ENCODE measurements at regions not wholly inside any gene's neighbourhood (a gene's known extent, or its start where the extent isn't known, plus 50 kb on each side); places are given as distances from the start of the nearest gene placed in this dataset.
A peak's percentile ranks its signal among the peaks of the same experiment; 100 is the strongest.

DNA sequence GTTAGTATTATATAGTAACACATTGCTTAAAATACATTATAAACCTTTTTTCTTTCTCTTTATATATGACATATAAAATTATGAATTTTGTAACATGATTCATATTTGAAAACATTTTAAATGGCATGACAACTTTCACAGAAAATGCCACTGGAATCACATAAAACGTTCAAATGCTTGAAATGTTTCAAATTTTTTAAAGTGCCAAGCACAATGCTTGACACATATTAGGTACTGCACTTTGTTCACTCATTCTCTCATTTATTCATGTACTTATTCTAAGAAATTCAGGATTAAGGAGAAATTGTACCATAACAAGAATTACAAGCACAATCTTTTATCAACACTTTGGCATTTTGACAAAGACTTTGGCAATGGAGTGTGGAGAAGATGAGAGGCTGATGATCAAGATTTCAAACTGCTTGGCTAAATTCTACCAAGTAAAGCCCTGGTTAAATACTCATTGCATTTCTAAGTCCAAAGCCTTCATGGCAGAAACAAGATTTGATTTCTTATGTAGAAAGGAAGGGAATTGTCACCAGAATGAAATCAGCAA, 232.2 kb downstream of the C12orf50 start:
- ATAC-seq (no peak), DNase-seq (ENCODE audit: low spot score) (no peak)
- Mint-ChIP-seq H3K4me3 (no peak overlapping the region), H3K4me1 (ENCODE audit: low read depth in 2 of 2) (no peaks in the 10 kb centered on the region), H3K27me3 (no peaks in the 10 kb centered on the region), H3K27ac (no peak overlapping the region), H3K9me3 (peaks cover 17% of the 10 kb centered on the region), H3K36me3 (no peaks in the 10 kb centered on the region)

DNA sequence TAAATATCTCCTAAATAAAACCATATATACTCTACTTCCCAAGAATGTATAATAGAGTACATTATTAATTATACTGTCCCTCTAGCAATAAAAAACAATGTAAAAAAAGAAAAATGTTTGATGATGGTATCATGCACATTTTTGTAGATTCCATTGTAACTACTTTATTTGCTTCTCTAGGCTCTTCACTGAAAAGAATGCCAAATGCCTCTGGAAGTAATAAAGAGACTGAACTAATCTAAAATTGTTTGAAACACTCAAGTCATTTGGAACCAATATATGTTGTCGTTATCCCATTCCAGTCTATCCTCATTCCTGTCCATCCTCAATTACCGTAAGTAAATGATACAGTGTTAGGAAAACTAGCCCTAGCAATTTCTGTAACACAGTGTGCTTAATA, 233.6 kb downstream of the C12orf50 start:
- Mint-ChIP-seq H3K4me1 (ENCODE audit: low read depth in 2 of 2) (no peaks in the 10 kb centered on the region), H3K9me3 (peaks cover 17% of the 10 kb centered on the region), H3K36me3 (no peaks in the 10 kb centered on the region), H3K27me3 (no peaks in the 10 kb centered on the region), H3K27ac (no peak overlapping the region), H3K4me3 (no peak overlapping the region)
- ATAC-seq (no peak), DNase-seq (ENCODE audit: low spot score) (no peak)

DNA sequence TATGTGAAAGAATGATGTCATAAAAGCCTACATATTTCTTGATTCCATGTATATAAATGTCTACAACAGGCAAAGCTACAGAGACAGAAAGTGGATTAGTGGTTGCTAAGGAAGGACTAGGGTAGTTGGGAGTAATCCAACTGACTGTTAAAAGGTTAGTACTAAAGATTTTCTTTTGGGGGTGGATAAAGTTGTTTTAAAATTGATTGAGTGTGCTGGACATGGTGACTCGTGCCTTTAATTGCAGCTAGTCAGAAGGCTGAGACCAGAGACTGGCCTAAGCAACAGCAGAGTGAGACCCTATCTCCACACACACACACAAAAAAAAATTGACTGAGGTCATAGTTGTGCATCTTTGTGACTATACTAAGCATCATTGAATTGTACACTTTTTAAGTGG, 234.3 kb downstream of the C12orf50 start:
- Mint-ChIP-seq H3K9me3 (peaks cover 15% of the 10 kb centered on the region), H3K4me3 (no peak overlapping the region), H3K4me1 (ENCODE audit: low read depth in 2 of 2) (no peaks in the 10 kb centered on the region)

DNA sequence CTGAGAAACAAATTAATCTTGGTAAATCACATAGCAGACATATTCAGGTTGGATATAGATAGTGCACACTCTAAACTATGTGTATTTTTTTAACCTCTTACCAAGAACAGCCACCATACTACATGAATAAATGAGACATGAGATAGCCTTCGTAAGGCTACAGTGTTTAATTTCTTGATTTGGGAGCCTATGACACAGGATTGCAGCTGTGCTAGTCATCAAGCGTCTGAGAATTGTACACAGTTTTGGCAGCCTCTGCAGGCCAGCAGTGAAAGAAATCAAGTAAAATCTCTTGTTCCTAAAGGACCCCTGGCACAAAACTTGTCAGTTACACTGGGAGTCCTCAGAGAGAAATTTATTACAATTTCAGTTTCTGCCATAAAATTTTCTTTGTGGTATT, 236.1 kb downstream of the C12orf50 start:
- no peaks in the 10 kb centered on the region for H3K27me3 Mint-ChIP-seq
- H3K9me3 Mint-ChIP-seq: peaks cover 9% of the 10 kb centered on the region
- ATAC-seq (no peak), DNase-seq (ENCODE audit: low spot score) (no peak)
- H3K4me1 Mint-ChIP-seq (ENCODE audit: low read depth in 2 of 2): no peaks in the 10 kb centered on the region
- no peak overlapping the region for H3K27ac Mint-ChIP-seq
- H3K36me3 Mint-ChIP-seq: no peaks in the 10 kb centered on the region
- no peak overlapping the region for H3K4me3 Mint-ChIP-seq

More for the DNA sequence above, 234.3 kb downstream of the C12orf50 start:
- H3K27me3 Mint-ChIP-seq: no peaks in the 10 kb centered on the region
- no peak overlapping the region for H3K27ac Mint-ChIP-seq
- H3K36me3 Mint-ChIP-seq: no peaks in the 10 kb centered on the region
- DNase-seq (ENCODE audit: low spot score): no peak
- ATAC-seq: no peak

DNA sequence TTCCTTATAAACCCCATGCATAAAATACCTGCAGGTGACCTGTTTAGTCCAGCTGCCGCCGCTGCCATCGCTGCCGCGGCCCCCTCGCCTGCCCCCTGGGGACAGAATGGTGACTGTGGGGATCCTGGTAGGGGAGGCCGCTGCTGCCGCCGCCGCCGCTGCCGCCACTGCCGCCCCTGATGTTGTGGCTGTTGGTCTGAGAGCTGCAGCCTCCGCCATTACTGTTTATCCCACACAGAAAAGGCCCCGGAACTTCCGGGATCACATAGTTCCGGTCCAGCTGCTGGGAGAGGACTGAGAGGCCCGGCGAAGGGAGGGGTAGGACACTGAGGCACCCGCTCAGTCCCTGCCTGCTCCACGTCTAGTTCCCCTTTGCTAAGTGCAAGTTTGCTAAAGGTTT, 244.9 kb downstream of the C12orf50 start:
- Mint-ChIP-seq H3K4me3 (no peak overlapping the region), H3K36me3 (peaks cover 4% of the 10 kb centered on the region), H3K27ac (no peak overlapping the region), H3K4me1 (ENCODE audit: low read depth in 2 of 2) (no peaks in the 10 kb centered on the region), H3K9me3 (peaks cover 12% of the 10 kb centered on the region), H3K27me3 (no peaks in the 10 kb centered on the region)
- ATAC-seq (no peak), DNase-seq (ENCODE audit: low spot score) (no peak)

DNA sequence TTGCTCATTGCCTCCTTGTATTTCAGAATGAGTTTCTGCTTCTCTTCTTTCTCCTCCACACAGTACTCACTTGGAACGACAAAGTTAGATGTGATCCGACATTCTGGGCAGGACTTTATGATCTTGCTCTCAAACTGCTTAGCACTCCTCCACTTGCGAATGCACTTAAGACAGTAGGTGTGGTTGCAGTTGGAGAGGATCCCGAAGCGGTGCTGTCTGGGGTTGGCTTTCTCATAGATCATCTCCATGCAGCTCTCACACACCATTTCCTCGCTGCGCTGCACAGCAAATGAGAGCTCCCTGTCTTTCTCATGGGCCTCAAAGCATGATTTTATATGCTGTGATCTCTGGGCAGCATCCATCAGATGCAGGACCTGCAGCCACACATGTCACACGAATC, 245.7 kb downstream of the C12orf50 start:
- Mint-ChIP-seq H3K4me3 (no peak overlapping the region), H3K36me3 (peaks cover 4% of the 10 kb centered on the region), H3K27ac (no peak overlapping the region), H3K4me1 (ENCODE audit: low read depth in 2 of 2) (no peaks in the 10 kb centered on the region), H3K27me3 (no peaks in the 10 kb centered on the region), H3K9me3 (peaks cover 12% of the 10 kb centered on the region)
- no peak for DNase-seq (ENCODE audit: low spot score)
- ATAC-seq: no peak

DNA sequence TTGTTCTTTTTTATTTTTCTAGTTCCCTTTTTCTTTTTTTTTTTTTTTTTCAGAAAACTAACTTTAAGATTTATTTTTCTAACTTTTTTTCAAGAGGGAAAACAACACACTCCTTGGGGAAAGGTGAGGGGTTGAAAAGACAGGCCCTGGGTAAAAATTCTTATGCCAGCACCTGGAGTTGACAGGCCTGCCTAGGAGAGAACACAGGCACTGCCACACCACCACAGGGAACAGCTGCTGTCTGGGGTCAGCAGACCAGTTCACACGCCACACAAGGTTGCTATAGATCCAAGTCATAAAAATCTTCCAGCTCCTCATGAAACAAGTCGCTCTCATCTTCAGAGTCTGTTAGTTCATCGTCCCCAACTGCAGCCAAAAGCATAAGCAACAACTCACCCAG, 246.4 kb downstream of the C12orf50 start:
- peaks cover 4% of the 10 kb centered on the region for H3K36me3 Mint-ChIP-seq
- no peaks in the 10 kb centered on the region for H3K4me1 Mint-ChIP-seq (ENCODE audit: low read depth in 2 of 2)
- ATAC-seq: no peak

DNA sequence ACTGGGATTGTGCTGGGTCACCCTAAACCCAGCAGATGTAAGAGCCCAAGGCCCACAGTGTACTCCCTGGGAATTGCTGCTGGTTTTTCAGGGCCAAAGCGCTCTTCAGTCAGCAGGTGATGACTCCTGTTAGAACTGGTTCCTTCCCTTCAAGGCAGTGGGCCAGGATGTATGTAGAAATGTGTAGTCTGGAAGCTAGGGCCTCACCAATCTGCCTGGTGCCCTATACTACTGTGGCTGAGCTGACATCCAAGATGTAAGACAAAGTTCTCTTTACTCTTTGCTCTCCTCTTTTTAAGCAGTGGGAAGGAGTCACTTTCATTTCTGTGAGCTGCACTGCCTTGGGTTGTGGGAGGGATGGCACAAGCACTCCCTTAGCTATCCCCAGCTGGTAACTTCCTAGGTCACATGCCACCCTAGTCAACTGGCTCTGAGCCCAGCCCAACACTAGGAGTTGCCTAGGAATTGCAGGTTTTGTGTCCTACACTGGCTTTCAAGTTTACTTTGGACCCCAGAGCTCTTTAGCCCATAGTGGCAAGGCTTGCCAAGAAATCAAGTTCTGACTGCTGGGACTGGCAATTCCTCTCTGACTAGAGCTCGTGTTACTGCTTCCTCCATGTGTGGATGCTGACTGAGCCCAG, 249.2 kb downstream of the C12orf50 start:
- Mint-ChIP-seq H3K27me3 (no peaks in the 10 kb centered on the region), H3K27ac (no peak overlapping the region), H3K4me1 (ENCODE audit: low read depth in 2 of 2) (no peaks in the 10 kb centered on the region), H3K4me3 (no peak overlapping the region), H3K36me3 (peaks cover 4% of the 10 kb centered on the region), H3K9me3 (peaks cover 9% of the 10 kb centered on the region)
- DNase-seq (ENCODE audit: low spot score) (no peak), ATAC-seq (peak in 1 of 2 donors; percentile 36)

More for the DNA sequence above, 246.4 kb downstream of the C12orf50 start:
- DNase-seq (ENCODE audit: low spot score): no peak
- H3K9me3 Mint-ChIP-seq: peaks cover 12% of the 10 kb centered on the region
- H3K27ac Mint-ChIP-seq: no peak overlapping the region
- no peak overlapping the region for H3K4me3 Mint-ChIP-seq
- no peaks in the 10 kb centered on the region for H3K27me3 Mint-ChIP-seq

DNA sequence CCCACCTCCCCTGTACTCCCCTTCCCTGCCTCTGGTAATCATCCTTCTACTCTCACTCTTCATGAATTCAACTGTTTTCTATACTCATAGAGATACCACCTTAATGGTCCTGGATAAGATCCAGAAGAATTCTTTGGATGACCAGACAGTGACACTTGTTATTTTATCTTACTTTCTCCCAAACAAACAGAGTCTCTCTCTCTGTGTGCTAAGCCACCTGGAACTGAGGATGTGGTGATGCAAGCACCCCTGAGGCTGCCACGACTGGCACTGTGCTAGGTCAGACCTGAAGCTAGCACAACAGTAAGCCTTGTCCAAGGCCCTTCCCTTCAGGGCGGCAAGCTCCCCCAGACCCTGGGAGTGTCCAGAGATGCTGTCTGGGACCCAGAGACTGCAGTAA, 250.2 kb downstream of the C12orf50 start:
- DNase-seq (ENCODE audit: low spot score): no peak
- no peak for ATAC-seq
- H3K9me3 Mint-ChIP-seq: peaks cover 9% of the 10 kb centered on the region
- H3K4me3 Mint-ChIP-seq: no peak overlapping the region
- no peak overlapping the region for H3K27ac Mint-ChIP-seq
- H3K27me3 Mint-ChIP-seq: no peaks in the 10 kb centered on the region
- H3K36me3 Mint-ChIP-seq: peaks cover 4% of the 10 kb centered on the region
- H3K4me1 Mint-ChIP-seq (ENCODE audit: low read depth in 2 of 2): no peaks in the 10 kb centered on the region

DNA sequence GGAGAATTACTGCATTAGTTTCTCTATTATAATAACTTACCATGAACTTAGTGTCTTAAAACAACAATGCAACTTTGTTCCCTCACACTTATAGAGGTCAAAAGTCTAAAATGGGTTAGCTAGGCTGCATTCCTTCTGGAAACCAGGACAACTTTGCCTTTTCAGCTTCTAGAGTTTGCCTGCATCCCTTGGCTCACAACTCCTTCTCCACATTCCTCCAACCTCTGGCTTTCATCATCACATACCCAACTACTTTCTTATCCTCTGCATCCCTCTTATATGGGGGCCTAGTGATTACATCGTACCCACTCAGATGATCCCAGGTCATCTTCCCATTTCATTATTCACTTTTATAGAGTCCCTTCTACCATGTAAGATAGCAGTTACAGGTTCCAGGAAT, 251.1 kb downstream of the C12orf50 start:
- ATAC-seq (no peak), DNase-seq (ENCODE audit: low spot score) (no peak)
- no peak overlapping the region for H3K27ac Mint-ChIP-seq
- no peaks in the 10 kb centered on the region for H3K36me3 Mint-ChIP-seq
- H3K9me3 Mint-ChIP-seq: peaks cover 4% of the 10 kb centered on the region
- H3K27me3 Mint-ChIP-seq: no peaks in the 10 kb centered on the region
- no peak overlapping the region for H3K4me3 Mint-ChIP-seq
- no peaks in the 10 kb centered on the region for H3K4me1 Mint-ChIP-seq (ENCODE audit: low read depth in 2 of 2)

DNA sequence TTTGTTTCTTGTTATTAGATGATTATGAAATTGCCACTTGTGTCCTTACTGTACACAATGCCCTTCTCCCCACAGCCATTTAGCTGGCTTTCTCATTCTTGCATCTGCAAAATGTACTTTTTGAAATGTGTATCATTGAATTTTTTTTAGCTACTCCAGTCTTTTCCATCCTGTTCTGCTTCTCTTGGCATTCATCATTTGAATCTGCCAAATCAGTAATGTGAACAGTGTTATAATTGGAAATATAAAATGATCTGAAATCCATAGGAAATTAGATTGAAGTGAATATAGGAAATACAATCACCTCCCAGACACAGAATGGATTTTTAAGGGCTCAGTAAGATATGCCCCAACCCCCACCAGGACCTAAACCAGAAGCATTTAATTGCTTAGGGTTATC, 253.4 kb downstream of the C12orf50 start:
- Mint-ChIP-seq H3K4me3 (no peak overlapping the region), H3K27ac (no peak overlapping the region), H3K36me3 (no peaks in the 10 kb centered on the region), H3K9me3 (peaks cover 3% of the 10 kb centered on the region), H3K4me1 (ENCODE audit: low read depth in 2 of 2) (no peaks in the 10 kb centered on the region), H3K27me3 (no peaks in the 10 kb centered on the region)
- no peak for DNase-seq (ENCODE audit: low spot score)
- no peak for ATAC-seq

DNA sequence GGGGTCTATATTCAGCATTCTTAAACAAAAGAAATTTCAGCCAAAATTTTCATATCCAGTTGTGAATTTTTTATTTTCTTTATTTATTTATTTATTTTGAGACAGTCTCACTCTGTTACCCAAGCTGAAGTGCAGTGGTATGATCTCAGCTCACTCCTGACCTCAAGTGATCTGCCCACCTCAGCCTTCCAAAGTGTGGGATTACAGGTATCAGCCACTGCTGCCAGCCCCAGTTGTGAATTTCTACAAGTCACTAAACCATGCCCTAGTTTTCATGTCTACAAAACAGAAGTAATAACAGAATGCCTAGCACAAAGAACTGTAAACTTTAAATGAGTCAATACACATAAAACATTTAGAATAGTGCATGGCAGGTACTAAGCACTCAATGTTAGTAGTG, 254.2 kb downstream of the C12orf50 start:
- Mint-ChIP-seq H3K27ac (no peak overlapping the region), H3K4me3 (no peak overlapping the region), H3K4me1 (ENCODE audit: low read depth in 2 of 2) (no peaks in the 10 kb centered on the region), H3K36me3 (no peaks in the 10 kb centered on the region), H3K9me3 (peaks cover 3% of the 10 kb centered on the region), H3K27me3 (no peaks in the 10 kb centered on the region)
- DNase-seq (ENCODE audit: low spot score) (no peak), ATAC-seq (no peak)

DNA sequence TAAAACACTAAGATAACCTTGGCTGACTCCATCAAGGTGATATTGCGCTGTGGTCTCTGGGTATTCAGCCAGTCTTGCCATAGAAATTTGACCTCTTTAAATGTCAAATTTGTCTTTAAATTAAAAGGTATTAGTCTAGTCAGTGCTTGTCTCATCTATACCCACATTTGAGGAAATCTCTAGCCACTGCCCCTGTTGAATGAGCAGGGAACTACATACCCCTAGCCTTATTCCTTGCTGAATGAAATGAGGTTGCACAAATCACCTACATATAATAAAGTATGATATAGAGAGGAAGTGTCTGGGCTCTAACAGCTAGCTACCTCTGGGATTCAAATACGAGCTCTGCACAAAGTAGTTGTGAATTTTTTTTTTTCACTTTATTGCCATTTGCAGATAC, 256.8 kb downstream of the C12orf50 start:
- no peak for DNase-seq (ENCODE audit: low spot score)
- no peak for ATAC-seq
- no peaks in the 10 kb centered on the region for H3K27me3 Mint-ChIP-seq
- H3K4me1 Mint-ChIP-seq (ENCODE audit: low read depth in 2 of 2): no peaks in the 10 kb centered on the region
- no peak overlapping the region for H3K27ac Mint-ChIP-seq
- H3K4me3 Mint-ChIP-seq: no peak overlapping the region
- peaks cover 3% of the 10 kb centered on the region for H3K9me3 Mint-ChIP-seq
- H3K36me3 Mint-ChIP-seq: no peaks in the 10 kb centered on the region

DNA sequence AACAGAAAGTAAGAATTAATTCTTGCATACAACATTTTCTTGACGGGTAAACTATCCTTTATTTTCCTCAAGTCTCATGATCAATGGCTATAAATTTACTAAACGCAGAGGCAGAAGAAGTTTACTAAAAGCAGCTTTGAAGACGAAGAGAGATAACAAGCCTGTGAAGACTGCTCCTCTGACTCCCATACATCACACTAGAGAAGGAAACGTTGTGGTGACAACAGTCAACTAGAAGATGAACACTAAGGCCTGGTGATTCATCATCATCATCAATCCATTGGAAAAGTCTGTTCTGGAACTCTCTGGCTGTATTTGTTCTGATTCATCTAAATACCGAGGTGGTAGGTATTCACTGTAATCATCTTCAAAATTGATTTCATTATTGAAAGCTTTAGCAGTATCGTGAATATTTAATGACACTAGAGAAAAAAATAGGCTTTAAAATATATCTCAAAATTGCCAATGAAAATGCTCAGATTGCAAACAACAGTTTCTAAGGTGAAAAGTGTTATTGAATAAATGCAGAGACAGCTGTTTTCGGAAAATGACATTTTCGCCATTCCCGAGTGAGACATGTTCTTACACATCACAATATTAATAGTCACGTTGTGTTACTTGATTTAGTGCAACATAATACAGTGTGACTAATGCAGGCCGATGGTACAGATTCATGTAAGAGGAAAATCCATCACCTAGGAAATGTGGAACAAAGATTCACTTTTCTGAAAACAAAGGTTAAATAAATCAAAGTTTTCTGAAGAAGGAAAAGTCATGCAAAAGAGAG, 260.5 kb downstream of the C12orf50 start:
- DNase-seq (ENCODE audit: low spot score): no peak
- Mint-ChIP-seq H3K27me3 (no peaks in the 10 kb centered on the region), H3K4me1 (ENCODE audit: low read depth in 2 of 2) (no peaks in the 10 kb centered on the region), H3K27ac (no peak overlapping the region), H3K4me3 (no peak overlapping the region), H3K36me3 (no peaks in the 10 kb centered on the region), H3K9me3 (peaks cover 4% of the 10 kb centered on the region)
- ATAC-seq: no peak
